ENCODE measurements at regions not wholly inside any gene's neighbourhood (a gene's known extent, or its start where the extent isn't known, plus 50 kb on each side); places are given as distances from the start of the nearest gene placed in this dataset.

GRCh38 chr12:27902651-27903050, 69.9 kb downstream of the PTHLH start:
- Histone ChIP-seq H3K4me3 (no peak overlapping the region), H3K27me3 (no peaks in the 10 kb centered on the region), H3K36me3 (no peaks in the 10 kb centered on the region), H3K4me1 (peaks cover 0 to 4% (median 0%) of the 10 kb centered on the region in 9 donors), H3K27ac (no peak overlapping the region), H3K9me3 (no peaks in the 10 kb centered on the region)
- no peak for TF ChIP-seq CTCF (IDR thresholded peaks at IDR 0.05)
- no peak for ATAC-seq
- no peak for DNase-seq
- intact Hi-C loops (cut with DNase I), result no loop called here
- 77 to 79% methylated on average over 3 of the region's 3 CpGs for WGBS, 2 donors

GRCh38 chr12:27901959-27902358, 70.6 kb downstream of the PTHLH start:
- Histone ChIP-seq H3K4me1 (peaks cover 0 to 4% (median 0%) of the 10 kb centered on the region in 9 donors), H3K27ac (no peak overlapping the region), H3K36me3 (no peaks in the 10 kb centered on the region), H3K4me3 (no peak overlapping the region), H3K27me3 (no peaks in the 10 kb centered on the region), H3K9me3 (no peaks in the 10 kb centered on the region)
- 15 to 21% methylated on average over 3 of the region's 3 CpGs for WGBS, 2 donors
- intact Hi-C loops (cut with DNase I), result no loop called here
- no peak for TF ChIP-seq CTCF (IDR thresholded peaks at IDR 0.05)
- ATAC-seq (peak in 3 of 8 donors; percentile 51 to 69 (median 62)), DNase-seq (no peak)

- H3K4me1 ChIP-seq, result peaks cover 0 to 4% (median 0%) of the 10 kb centered on the region in 9 donors
- TF ChIP-seq CTCF (IDR thresholded peaks at IDR 0.05), result no peak
- intact Hi-C loops (cut with DNase I), result no loop called here
- H3K27ac ChIP-seq, result no peak overlapping the region
- H3K9me3 ChIP-seq, result no peaks in the 10 kb centered on the region
- ATAC-seq, result no peak
- H3K36me3 ChIP-seq, result no peaks in the 10 kb centered on the region
- DNase-seq, result no peak
- WGBS, 2 donors, result 78 to 80% methylated on average over 8 of the region's 8 CpGs
- H3K4me3 ChIP-seq, result no peak overlapping the region
- no peaks in the 10 kb centered on the region for H3K27me3 ChIP-seq
These were observed 71.3 kb downstream of the PTHLH start for GRCh38 chr12:27900920-27901879.

DNA sequence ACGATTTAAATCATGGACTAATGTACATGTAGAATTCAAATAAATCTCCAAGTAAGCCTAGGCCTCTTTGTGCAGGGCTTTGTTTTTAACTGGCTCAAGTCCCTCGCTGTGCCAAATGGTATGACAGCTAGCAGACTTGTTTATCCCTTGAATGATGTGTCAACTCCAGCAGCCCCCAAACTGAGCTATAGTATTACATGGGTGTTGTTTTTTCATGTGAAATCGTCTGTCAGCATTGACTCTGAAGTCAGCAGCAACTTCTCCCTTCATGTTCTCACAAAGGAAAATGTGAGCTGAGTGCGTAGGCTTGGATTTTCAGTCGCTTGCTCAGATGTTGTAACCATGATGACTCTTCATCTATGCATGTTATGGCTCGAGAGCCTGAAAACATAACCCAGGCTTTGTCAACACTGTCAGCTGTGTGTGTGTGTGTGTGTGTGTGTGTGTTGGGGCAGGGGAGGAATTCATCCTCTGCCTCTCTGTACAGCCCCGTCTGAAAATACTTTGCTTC, 73.3 kb downstream of the PTHLH start:
- Histone ChIP-seq H3K4me3 (no peak overlapping the region), H3K4me1 (peaks cover 0 to 4% (median 0%) of the 10 kb centered on the region in 9 donors), H3K9me3 (no peaks in the 10 kb centered on the region), H3K36me3 (no peaks in the 10 kb centered on the region), H3K27ac (no peak overlapping the region), H3K27me3 (peaks cover 0 to 5% (median 0%) of the 10 kb centered on the region in 7 donors)
- 53 to 59% methylated on average over 7 of the region's 7 CpGs for WGBS, 2 donors
- ATAC-seq, result peak in 3 of 8 donors; percentile 33 to 48 (median 44)
- DNase-seq, result no peak
- intact Hi-C loops (cut with DNase I), result no loop called here
- no peak for TF ChIP-seq CTCF (IDR thresholded peaks at IDR 0.05)

Data from heart right ventricle (tissue), 16 donors.